ENCODE measurements at regions not wholly inside any gene's neighbourhood (a gene's known extent, or its start where the extent isn't known, plus 50 kb on each side); places are given as distances from the start of the nearest gene placed in this dataset.

- Histone ChIP-seq H3K36me3 (replicated peaks; ENCODE audit: control insufficient read depth, insufficient read depth, low read length) (no peaks in the 10 kb centered on the region), H3K4me3 (ENCODE audit: insufficient read depth, low read depth, low read length) (no peak overlapping the region), H3K27me3 (ENCODE audit: control insufficient read depth, insufficient read depth, low read length) (no peaks in the 10 kb centered on the region)
- no peak for DNase-seq
These were observed 466.3 kb downstream of the HAPSTR1 start for GRCh38 chr16:9557713-9558112.

DNA sequence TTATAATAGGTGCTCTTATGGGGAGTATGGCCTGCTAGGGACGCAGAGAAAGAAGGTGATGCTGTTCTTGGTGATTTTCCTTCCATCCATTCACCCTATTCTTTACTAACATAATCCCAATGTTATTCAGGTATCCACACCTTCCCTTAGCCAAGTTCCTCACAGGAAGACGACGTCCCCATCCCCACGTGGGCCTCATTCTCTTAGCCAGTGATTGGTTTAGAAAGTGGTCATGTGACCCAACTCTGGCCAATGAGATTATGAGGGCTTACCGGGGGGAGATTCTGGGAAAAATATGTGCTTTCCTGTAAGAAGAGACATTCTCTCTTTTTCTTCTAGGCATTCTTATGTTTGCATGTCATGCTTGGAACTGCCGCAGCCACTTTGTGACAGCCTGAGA, 474.7 kb downstream of the HAPSTR1 start:
- no peaks in the 10 kb centered on the region for H3K36me3 ChIP-seq (replicated peaks; ENCODE audit: control insufficient read depth, insufficient read depth, low read length)
- H3K4me3 ChIP-seq (ENCODE audit: insufficient read depth, low read depth, low read length): no peak overlapping the region
- H3K27me3 ChIP-seq (ENCODE audit: control insufficient read depth, insufficient read depth, low read length): no peaks in the 10 kb centered on the region
- DNase-seq: no peak

DNA sequence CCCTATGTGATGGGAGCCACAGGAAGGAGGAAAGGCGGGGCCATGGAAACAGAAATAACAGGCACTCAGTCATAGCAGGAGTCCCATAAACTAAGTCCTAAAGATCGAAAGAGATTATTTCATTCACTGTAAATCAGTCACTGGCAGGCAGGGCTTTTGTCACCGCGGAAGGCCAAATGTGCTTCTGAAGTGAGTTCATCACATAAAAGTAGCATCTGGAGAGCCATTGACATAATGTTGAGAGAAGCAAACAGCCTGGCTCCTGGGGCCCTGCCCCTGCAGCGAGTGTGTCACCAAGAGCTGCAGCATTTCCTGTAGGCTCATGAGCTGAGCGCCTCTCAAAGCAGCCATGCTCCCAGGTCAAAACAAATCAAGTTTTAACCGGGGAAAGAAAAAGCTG, 476.2 kb downstream of the HAPSTR1 start:
- no peak for DNase-seq
- H3K4me3 ChIP-seq (ENCODE audit: insufficient read depth, low read depth, low read length): no peak overlapping the region
- no peaks in the 10 kb centered on the region for H3K36me3 ChIP-seq (replicated peaks; ENCODE audit: control insufficient read depth, insufficient read depth, low read length)
- no peaks in the 10 kb centered on the region for H3K27me3 ChIP-seq (ENCODE audit: control insufficient read depth, insufficient read depth, low read length)

DNA sequence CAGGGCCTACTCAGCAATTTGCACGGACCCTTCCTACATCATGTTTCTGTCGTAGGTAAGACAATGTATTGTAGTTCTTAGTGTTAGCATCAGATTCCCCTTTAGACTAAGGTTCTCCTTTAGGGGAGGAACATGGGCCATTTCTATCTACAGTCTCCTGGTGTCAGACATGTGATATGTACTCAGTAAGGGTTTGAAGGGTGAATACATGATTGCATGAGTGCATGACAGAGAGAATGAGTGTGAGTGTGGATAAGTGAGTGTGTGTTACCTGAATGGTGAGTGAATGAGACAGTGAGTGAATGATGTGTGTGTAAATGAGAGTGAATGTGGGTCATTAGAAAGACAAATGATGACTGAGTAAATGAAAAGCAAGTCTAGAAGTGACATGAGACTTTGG, 476.8 kb downstream of the HAPSTR1 start:
- H3K27me3 ChIP-seq (ENCODE audit: control insufficient read depth, insufficient read depth, low read length): no peaks in the 10 kb centered on the region
- no peaks in the 10 kb centered on the region for H3K36me3 ChIP-seq (replicated peaks; ENCODE audit: control insufficient read depth, insufficient read depth, low read length)
- no peak overlapping the region for H3K4me3 ChIP-seq (ENCODE audit: insufficient read depth, low read depth, low read length)
- DNase-seq: no peak

- H3K36me3 ChIP-seq (replicated peaks; ENCODE audit: control insufficient read depth, insufficient read depth, low read length): no peaks in the 10 kb centered on the region
- no peak for DNase-seq
- no peak overlapping the region for H3K4me3 ChIP-seq (ENCODE audit: insufficient read depth, low read depth, low read length)
- no peaks in the 10 kb centered on the region for H3K27me3 ChIP-seq (ENCODE audit: control insufficient read depth, insufficient read depth, low read length)
These were observed 479.1 kb downstream of the HAPSTR1 start for GRCh38 chr16:9570521-9570920.

DNA sequence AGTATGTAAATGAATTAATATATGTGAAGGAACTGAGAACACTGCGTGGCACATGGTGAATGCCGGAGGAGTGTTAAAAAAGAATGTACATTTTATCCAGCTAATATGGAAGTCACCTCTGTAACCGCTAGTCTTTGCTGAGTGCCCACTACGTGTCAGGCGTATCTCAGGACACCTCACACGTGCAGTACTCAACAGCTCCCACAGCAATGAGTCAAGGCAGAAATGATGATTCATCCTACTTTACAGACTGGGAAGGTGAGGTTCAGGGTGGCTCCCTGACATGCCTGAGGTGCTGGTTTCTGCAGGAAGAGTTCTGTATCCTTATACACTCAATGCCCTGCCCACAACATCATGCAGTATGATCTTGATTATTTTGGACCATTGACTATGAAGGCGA, 487.0 kb downstream of the HAPSTR1 start:
- Histone ChIP-seq H3K36me3 (replicated peaks; ENCODE audit: control insufficient read depth, insufficient read depth, low read length) (no peaks in the 10 kb centered on the region), H3K4me3 (ENCODE audit: insufficient read depth, low read depth, low read length) (no peak overlapping the region), H3K27me3 (ENCODE audit: control insufficient read depth, insufficient read depth, low read length) (no peaks in the 10 kb centered on the region)
- DNase-seq: no peak

DNA sequence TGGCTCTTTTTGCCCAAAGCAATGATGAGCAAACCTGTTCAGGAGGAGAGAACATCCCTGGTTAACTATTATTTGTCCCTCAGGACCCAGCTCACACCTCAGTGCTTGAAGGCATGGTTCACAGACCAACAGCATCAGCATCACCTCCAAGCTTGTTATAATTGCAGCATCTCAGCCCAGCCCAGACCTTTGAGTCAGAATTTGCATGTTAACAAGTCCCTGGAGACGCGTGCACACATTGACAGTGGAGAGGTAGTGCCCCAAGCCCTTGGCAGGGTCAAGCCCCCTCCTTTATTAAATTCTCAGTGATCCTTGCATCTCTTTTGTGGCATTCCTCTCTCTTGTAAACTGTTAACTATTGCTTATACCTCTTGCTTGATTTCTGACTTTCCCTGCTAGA, 488.6 kb downstream of the HAPSTR1 start:
- H3K36me3 ChIP-seq (replicated peaks; ENCODE audit: control insufficient read depth, insufficient read depth, low read length): no peaks in the 10 kb centered on the region
- DNase-seq: no peak
- H3K4me3 ChIP-seq (ENCODE audit: insufficient read depth, low read depth, low read length): no peak overlapping the region
- no peaks in the 10 kb centered on the region for H3K27me3 ChIP-seq (ENCODE audit: control insufficient read depth, insufficient read depth, low read length)

- Histone ChIP-seq H3K36me3 (replicated peaks; ENCODE audit: control insufficient read depth, insufficient read depth, low read length) (no peaks in the 10 kb centered on the region), H3K4me3 (ENCODE audit: insufficient read depth, low read depth, low read length) (no peak overlapping the region), H3K27me3 (ENCODE audit: control insufficient read depth, insufficient read depth, low read length) (peaks cover 3% of the 10 kb centered on the region; the same call in 1 of the 2 replicates)
- no peak for DNase-seq
These were observed 502.0 kb downstream of the HAPSTR1 start for GRCh38 chr16:9593440-9593839.

DNA sequence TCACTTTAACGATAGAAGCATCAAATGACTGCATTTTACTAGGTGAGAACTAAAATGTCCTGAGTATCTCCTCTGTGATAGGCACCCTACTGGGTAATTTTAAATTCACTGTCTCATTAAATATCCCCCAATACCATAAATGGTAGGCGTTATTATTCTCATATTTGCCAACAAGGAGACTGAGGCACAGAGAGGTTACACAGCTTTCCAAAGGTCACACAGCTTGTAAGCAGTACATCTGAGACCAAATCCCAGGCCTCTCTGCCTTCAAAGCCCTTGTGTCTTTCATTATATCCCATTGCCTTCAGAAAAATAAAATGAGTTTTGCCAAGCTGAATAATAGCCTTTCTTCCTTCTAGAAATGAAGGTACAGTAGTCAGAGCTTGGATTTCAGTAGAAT, 502.6 kb downstream of the HAPSTR1 start:
- no peak for DNase-seq
- no peak overlapping the region for H3K4me3 ChIP-seq (ENCODE audit: insufficient read depth, low read depth, low read length)
- H3K27me3 ChIP-seq (ENCODE audit: control insufficient read depth, insufficient read depth, low read length): peaks cover 3% of the 10 kb centered on the region; the same call in 1 of the 2 replicates
- H3K36me3 ChIP-seq (replicated peaks; ENCODE audit: control insufficient read depth, insufficient read depth, low read length): no peaks in the 10 kb centered on the region

DNA sequence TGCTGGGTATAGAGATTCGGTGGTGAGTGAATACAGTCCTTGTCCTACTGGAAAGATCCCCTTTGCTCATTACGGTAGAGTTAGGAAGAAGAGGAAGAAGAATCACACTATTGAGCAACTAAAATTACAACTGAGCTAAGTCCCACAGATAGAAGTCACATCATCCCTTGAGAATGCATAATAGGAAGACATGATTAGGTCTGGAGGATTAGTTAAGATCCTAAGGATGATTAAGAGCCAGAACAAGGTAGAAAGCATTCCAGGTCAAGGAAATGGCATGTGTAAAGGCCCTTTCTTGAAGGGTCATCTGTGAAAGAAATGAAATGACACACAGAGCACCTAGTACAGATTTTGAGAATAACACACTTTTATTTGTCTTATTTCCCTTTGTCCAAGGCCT, 503.5 kb downstream of the HAPSTR1 start:
- peaks cover 3% of the 10 kb centered on the region; the same call in 1 of the 2 replicates for H3K27me3 ChIP-seq (ENCODE audit: control insufficient read depth, insufficient read depth, low read length)
- no peaks in the 10 kb centered on the region for H3K36me3 ChIP-seq (replicated peaks; ENCODE audit: control insufficient read depth, insufficient read depth, low read length)
- DNase-seq: no peak
- no peak overlapping the region for H3K4me3 ChIP-seq (ENCODE audit: insufficient read depth, low read depth, low read length)

- Histone ChIP-seq H3K4me3 (ENCODE audit: insufficient read depth, low read depth, low read length) (no peak overlapping the region), H3K27me3 (ENCODE audit: control insufficient read depth, insufficient read depth, low read length) (peaks cover 3% of the 10 kb centered on the region; the same call in 1 of the 2 replicates), H3K36me3 (replicated peaks; ENCODE audit: control insufficient read depth, insufficient read depth, low read length) (no peaks in the 10 kb centered on the region)
- no peak for DNase-seq
These were observed 503.9 kb downstream of the HAPSTR1 start for GRCh38 chr16:9595393-9595792.

DNA sequence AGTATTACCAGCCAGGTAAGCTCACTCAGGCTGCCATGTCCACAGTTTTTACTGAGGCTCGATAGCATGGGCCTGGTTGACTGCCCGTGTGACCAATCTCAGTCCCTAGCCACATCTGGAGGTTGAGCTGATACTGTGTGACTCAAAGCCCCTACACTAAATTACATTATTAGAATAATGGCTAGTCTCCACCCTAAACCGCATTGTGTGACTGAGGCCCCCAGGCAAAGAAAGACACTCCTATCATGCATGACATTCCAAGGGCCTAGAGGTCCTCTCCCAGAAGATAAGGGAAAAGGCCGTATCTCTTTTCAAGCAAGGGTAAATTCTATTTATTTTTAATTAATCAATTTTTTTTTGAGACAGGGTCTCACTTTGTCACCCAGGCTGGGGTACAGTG, 505.3 kb downstream of the HAPSTR1 start:
- Histone ChIP-seq H3K27me3 (ENCODE audit: control insufficient read depth, insufficient read depth, low read length) (no peaks in the 10 kb centered on the region), H3K36me3 (replicated peaks; ENCODE audit: control insufficient read depth, insufficient read depth, low read length) (no peaks in the 10 kb centered on the region), H3K4me3 (ENCODE audit: insufficient read depth, low read depth, low read length) (no peak overlapping the region)
- no peak for DNase-seq

GRCh38 chr16:9597967-9598730, 506.7 kb downstream of the HAPSTR1 start:
- Histone ChIP-seq H3K4me3 (ENCODE audit: insufficient read depth, low read depth, low read length) (no peak overlapping the region), H3K36me3 (replicated peaks; ENCODE audit: control insufficient read depth, insufficient read depth, low read length) (no peaks in the 10 kb centered on the region), H3K27me3 (ENCODE audit: control insufficient read depth, insufficient read depth, low read length) (no peaks in the 10 kb centered on the region)
- no peak for DNase-seq

DNA sequence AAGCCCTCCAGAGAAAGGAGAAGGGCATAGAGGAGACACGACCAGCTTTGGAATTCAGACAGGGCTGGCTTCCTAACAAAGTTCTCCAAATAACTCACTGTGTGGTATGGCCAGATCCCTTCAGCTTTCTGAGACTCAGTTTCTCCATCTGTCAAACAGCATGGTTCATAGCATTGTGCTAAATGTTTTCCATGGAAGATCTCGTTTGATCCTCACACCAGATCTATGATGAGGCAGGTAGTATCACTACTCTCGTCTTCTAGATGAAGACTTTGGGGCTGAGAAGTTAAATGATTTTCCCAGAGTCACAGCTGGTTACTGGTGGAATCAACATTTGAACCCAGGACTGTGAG, 507.3 kb downstream of the HAPSTR1 start:
- Histone ChIP-seq H3K4me3 (ENCODE audit: insufficient read depth, low read depth, low read length) (no peak overlapping the region), H3K36me3 (replicated peaks; ENCODE audit: control insufficient read depth, insufficient read depth, low read length) (no peaks in the 10 kb centered on the region)
- no peak for DNase-seq

GRCh38 chr16:9599415-9600120, 508.1 kb downstream of the HAPSTR1 start:
- Histone ChIP-seq H3K36me3 (replicated peaks; ENCODE audit: control insufficient read depth, insufficient read depth, low read length) (no peaks in the 10 kb centered on the region), H3K4me3 (ENCODE audit: insufficient read depth, low read depth, low read length) (no peak overlapping the region), H3K27me3 (ENCODE audit: control insufficient read depth, insufficient read depth, low read length) (no peaks in the 10 kb centered on the region)
- no peak for DNase-seq

More for the DNA sequence above, 507.3 kb downstream of the HAPSTR1 start:
- no peaks in the 10 kb centered on the region for H3K27me3 ChIP-seq (ENCODE audit: control insufficient read depth, insufficient read depth, low read length)
